Trophoblast cell (in vitro differentiated cells and primary cell): ENCODE measurements at regions not wholly inside any gene's neighbourhood (a gene's known extent, or its start where the extent isn't known, plus 50 kb on each side); places are given as distances from the start of the nearest gene placed in this dataset.

Source experiments
- DNase-seq, 2 donors: peaks; one replicate each; pipeline ENCODE4 v3.0.0-alpha.2; 2016
- H2AFZ ChIP-seq: 2 replicates; pipeline ENCODE4 v1.6.1; 2013; ENCODE audit warnings: low read length, moderate library complexity, mild to moderate bottlenecking; ENCODE audit not compliant: insufficient read depth, poor library complexity
- H2AK5ac ChIP-seq: 2 replicates; pipeline ENCODE4 v1.6.1; 2013; ENCODE audit warnings: mild to moderate bottlenecking, low read length
- H2BK120ac ChIP-seq: 2 replicates; pipeline ENCODE4 v1.6.1; 2013; ENCODE audit warnings: low read length, mild to moderate bottlenecking, moderate library complexity; ENCODE audit not compliant: insufficient read depth, poor library complexity
- H2BK12ac ChIP-seq: 2 replicates; pipeline ENCODE4 v1.6.1; 2013; ENCODE audit warnings: mild to moderate bottlenecking, low read length, moderate library complexity
- H2BK5ac ChIP-seq: 2 replicates; pipeline ENCODE4 v1.6.1; 2013; ENCODE audit warnings: low read length, low read depth, moderate library complexity, mild to moderate bottlenecking; ENCODE audit not compliant: poor library complexity
- H3K14ac ChIP-seq: 2 replicates; pipeline ENCODE4 v1.6.1; 2013; ENCODE audit warnings: mild to moderate bottlenecking, low read length
- H3K18ac ChIP-seq: 2 replicates; pipeline ENCODE4 v1.6.1; 2013; ENCODE audit warnings: mild to moderate bottlenecking, low read length
- H3K23ac ChIP-seq: 2 replicates; pipeline ENCODE4 v1.6.1; 2013; ENCODE audit warnings: low read length
- H3K27ac ChIP-seq: 2 replicates; pipeline ENCODE4 v1.5.1; 2013; ENCODE audit warnings: low read depth, mild to moderate bottlenecking, inconsistent platforms, low read length, moderate library complexity
- H3K27me3 ChIP-seq: 2 replicates; pipeline ENCODE4 v1.6.1; 2013; ENCODE audit warnings: inconsistent platforms, mild to moderate bottlenecking, low read length, moderate library complexity; ENCODE audit not compliant: insufficient read depth
- H3K36me3 ChIP-seq, 2 experiments: 1 replicate in 1 of 2; 2 replicates in 1 of 2; pipeline ENCODE4 v1.6.1; 2013; ENCODE audit warnings: low read length in 2 of 2, mild to moderate bottlenecking in 2 of 2, moderate library complexity in 1 of 2; ENCODE audit not compliant: insufficient read depth in 2 of 2, control insufficient read depth in 1 of 2
- H3K4ac ChIP-seq: 2 replicates; pipeline ENCODE4 v1.6.1; 2013; ENCODE audit warnings: low read depth, mild to moderate bottlenecking, low read length, moderate library complexity
- H3K4me1 ChIP-seq, 2 experiments: 1 replicate in 1 of 2; 2 replicates in 1 of 2; pipeline ENCODE4 v1.6.1; 2013; ENCODE audit warnings: low read length in 2 of 2, mild to moderate bottlenecking in 2 of 2, moderate library complexity in 1 of 2; ENCODE audit not compliant: insufficient read depth in 2 of 2, control insufficient read depth in 1 of 2
- H3K4me2 ChIP-seq: 2 replicates; pipeline ENCODE4 v1.6.1; 2013; ENCODE audit warnings: inconsistent platforms, mild to moderate bottlenecking, low read length, moderate library complexity
- H3K4me3 ChIP-seq: 2 replicates; pipeline ENCODE4 v1.5.1; 2013; ENCODE audit warnings: mild to moderate bottlenecking, low read depth, low read length, inconsistent platforms
- H3K79me1 ChIP-seq: one replicate; pipeline ENCODE4 v1.6.1; 2013; ENCODE audit warnings: low read length
- H3K79me2 ChIP-seq: 2 replicates; pipeline ENCODE4 v1.6.1; 2013; ENCODE audit warnings: low read length, mild to moderate bottlenecking; ENCODE audit not compliant: control insufficient read depth, insufficient read depth, poor library complexity
- H3K9ac ChIP-seq: 2 replicates; pipeline ENCODE4 v1.6.1; 2013; ENCODE audit warnings: mild to moderate bottlenecking, low read length
- H3K9me3 ChIP-seq: 2 replicates; pipeline ENCODE4 v1.6.1; 2013; ENCODE audit warnings: low read depth, mild to moderate bottlenecking, control low read depth, inconsistent platforms, low read length; ENCODE audit not compliant: insufficient read depth
- H4K12ac ChIP-seq: 2 replicates; pipeline ENCODE4 v1.6.1; 2013; ENCODE audit warnings: low read depth, mild to moderate bottlenecking, low read length, moderate library complexity
- H4K8ac ChIP-seq: 2 replicates; pipeline ENCODE4 v1.6.1; 2013; ENCODE audit warnings: low read depth, mild to moderate bottlenecking, low read length, moderate library complexity
- H4K91ac ChIP-seq: one replicate; pipeline ENCODE4 v1.6.1; 2013; ENCODE audit warnings: low read depth, mild to moderate bottlenecking, low read length, moderate library complexity
- WGBS: extraction: QIAGEN DNeasy Blood & Tissue Kit; methylation state at CpG from one replicate; pipeline ENCODE4 v1.1.7; 2013; ENCODE audit warnings: missing lambda C conversion rate; ENCODE audit not compliant: insufficient read length, insufficient coverage; ENCODE audit errors: extremely low coverage; 5-methylcytosine and 5-hydroxymethylcytosine counted together

GRCh38 chr6:149221774-149222070, 95.8 kb upstream of the TAB2 start:
- WGBS = no CpG with 5 or more reads among the region's 4 CpGs
- Histone ChIP-seq H3K4me1 (peaks cover 1 to 2% of the 10 kb centered on the region in 2 experiments), H2BK5ac (no peak overlapping the region), H3K36me3 (no peaks in the 10 kb centered on the region), H3K9ac (no peak overlapping the region), H3K79me1 (no peaks in the 10 kb centered on the region), H3K27me3 (no peaks in the 10 kb centered on the region), H3K23ac (no peak overlapping the region), H2BK12ac (no peak overlapping the region), H3K27ac (no peak overlapping the region), H3K4ac (no peak overlapping the region), H3K79me2 (no peaks in the 10 kb centered on the region), H4K91ac (no peak overlapping the region), H4K12ac (no peak overlapping the region), H2AFZ (no peak overlapping the region), H4K8ac (no peak overlapping the region), H2AK5ac (no peak overlapping the region), H3K14ac (no peak overlapping the region), H2BK120ac (no peak overlapping the region), H3K18ac (no peak overlapping the region), H3K9me3 (no peaks in the 10 kb centered on the region), H3K4me3 (no peak overlapping the region), H3K4me2 (no peak overlapping the region)
- DNase-seq = peak in 1 of 2 donors; percentile 17

DNA sequence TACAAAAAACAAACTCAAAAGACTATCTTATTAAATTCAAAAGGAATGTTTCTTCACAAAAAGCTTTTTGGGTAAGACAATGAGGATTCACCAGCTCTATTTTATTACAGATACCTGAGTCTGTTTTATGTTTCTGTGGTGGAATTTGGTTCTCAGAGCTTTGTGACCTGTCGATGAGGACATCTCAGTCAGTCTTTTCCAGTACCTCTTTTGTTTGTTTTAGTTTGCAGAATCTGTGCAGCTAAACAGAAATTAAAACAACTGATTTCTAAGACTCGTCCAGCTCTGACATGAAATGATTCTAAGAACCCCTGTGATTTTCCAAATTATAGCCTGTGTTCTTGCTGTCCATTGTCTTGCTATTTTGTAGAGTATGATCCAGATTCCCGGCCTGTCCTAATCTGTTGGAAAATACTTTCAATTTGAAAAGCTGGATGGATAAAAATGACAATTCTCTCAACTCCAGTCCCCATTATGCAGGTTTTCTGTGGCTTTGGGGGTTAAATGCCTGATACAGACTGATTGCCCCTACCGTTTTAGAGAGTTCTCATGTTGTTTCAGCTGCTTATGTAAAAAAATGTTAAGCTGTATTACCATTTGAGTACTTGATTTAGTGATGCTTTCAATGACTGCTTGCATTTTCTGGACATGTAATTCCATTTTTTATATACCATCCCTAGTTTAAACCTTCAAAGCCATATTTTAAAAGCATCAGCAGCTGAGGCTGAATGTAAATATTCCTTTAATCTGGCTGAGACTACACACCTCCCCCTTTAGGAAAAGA, 94.2 kb upstream of the TAB2 start:
- H2AK5ac ChIP-seq = no peak overlapping the region
- H2BK12ac ChIP-seq = no peak overlapping the region
- H3K79me1 ChIP-seq = no peaks in the 10 kb centered on the region
- H3K4me3 ChIP-seq = no peak overlapping the region
- no peak overlapping the region for H3K4ac ChIP-seq
- H2BK5ac ChIP-seq = no peak overlapping the region
- H3K27ac ChIP-seq = no peak overlapping the region
- no peak overlapping the region for H4K8ac ChIP-seq
- WGBS = no CpG with 5 or more reads among the region's 4 CpGs
- H2BK120ac ChIP-seq = no peak overlapping the region
- no peak overlapping the region for H3K4me2 ChIP-seq
- no peak overlapping the region for H4K12ac ChIP-seq
- H3K27me3 ChIP-seq = no peaks in the 10 kb centered on the region
- H3K23ac ChIP-seq = no peak overlapping the region
- no peak overlapping the region for H3K9ac ChIP-seq
- no peaks in the 10 kb centered on the region for H3K36me3 ChIP-seq
- H2AFZ ChIP-seq = no peak overlapping the region
- H3K9me3 ChIP-seq = no peaks in the 10 kb centered on the region
- no peak overlapping the region for H4K91ac ChIP-seq
- no peaks in the 10 kb centered on the region for H3K79me2 ChIP-seq
- peaks cover 1 to 2% of the 10 kb centered on the region in 2 experiments for H3K4me1 ChIP-seq
- no peak overlapping the region for H3K14ac ChIP-seq
- DNase-seq = no peak
- H3K18ac ChIP-seq = no peak overlapping the region

- H3K4ac ChIP-seq = no peak overlapping the region
- H2BK5ac ChIP-seq = no peak overlapping the region
- H2BK120ac ChIP-seq = no peak overlapping the region
- H4K91ac ChIP-seq = no peak overlapping the region
- H3K9me3 ChIP-seq = no peaks in the 10 kb centered on the region
- H2AFZ ChIP-seq = no peak overlapping the region
- H2AK5ac ChIP-seq = no peak overlapping the region
- WGBS = no CpG with 5 or more reads among the region's 2 CpGs
- H3K4me1 ChIP-seq = peaks cover 1 to 2% of the 10 kb centered on the region in 2 experiments
- H3K14ac ChIP-seq = no peak overlapping the region
- H3K4me3 ChIP-seq = no peak overlapping the region
- no peak overlapping the region for H4K12ac ChIP-seq
- H3K4me2 ChIP-seq = no peak overlapping the region
- H3K79me2 ChIP-seq = no peaks in the 10 kb centered on the region
- H2BK12ac ChIP-seq = no peak overlapping the region
- no peak overlapping the region for H3K9ac ChIP-seq
- no peak for DNase-seq
- no peak overlapping the region for H4K8ac ChIP-seq
- H3K36me3 ChIP-seq = no peaks in the 10 kb centered on the region
- H3K23ac ChIP-seq = no peak overlapping the region
- no peak overlapping the region for H3K18ac ChIP-seq
- H3K27me3 ChIP-seq = no peaks in the 10 kb centered on the region
- H3K27ac ChIP-seq = no peak overlapping the region
- no peaks in the 10 kb centered on the region for H3K79me1 ChIP-seq
These were observed 93.6 kb upstream of the TAB2 start for GRCh38 chr6:149223904-149224351.

GRCh38 chr6:149224399-149224798, 93.1 kb upstream of the TAB2 start:
- Histone ChIP-seq H2BK120ac (no peak overlapping the region), H4K12ac (no peak overlapping the region), H3K27ac (no peak overlapping the region), H2BK5ac (no peak overlapping the region), H3K9me3 (no peaks in the 10 kb centered on the region), H3K79me1 (no peaks in the 10 kb centered on the region), H3K36me3 (no peaks in the 10 kb centered on the region), H3K23ac (no peak overlapping the region), H4K8ac (no peak overlapping the region), H3K14ac (no peak overlapping the region), H3K4me2 (no peak overlapping the region), H2AK5ac (no peak overlapping the region), H2BK12ac (no peak overlapping the region), H3K18ac (no peak overlapping the region), H3K4me3 (no peak overlapping the region), H3K27me3 (no peaks in the 10 kb centered on the region), H3K9ac (no peak overlapping the region), H2AFZ (no peak overlapping the region), H3K4ac (no peak overlapping the region), H4K91ac (no peak overlapping the region), H3K4me1 (peaks cover 1 to 2% of the 10 kb centered on the region in 2 experiments), H3K79me2 (no peaks in the 10 kb centered on the region)
- no CpG with 5 or more reads among the region's 6 CpGs for WGBS
- DNase-seq = no peak
